Neuronal stem cell (in vitro differentiated cells): ENCODE measurements at regions not wholly inside any gene's neighbourhood (a gene's known extent, or its start where the extent isn't known, plus 50 kb on each side); places are given as distances from the start of the nearest gene placed in this dataset.

ENCODE experiments used
- DNase-seq: peaks from one replicate; pipeline ENCODE4 v3.0.0-alpha.2; 2013; ENCODE audit warnings: low spot score
- H2AFZ ChIP-seq: one replicate; pipeline ENCODE4 v1.6.1; 2013; ENCODE audit warnings: mild to moderate bottlenecking, low read length, inconsistent platforms
- H2AK5ac ChIP-seq: 2 replicates; pipeline ENCODE4 v1.6.1; 2013; ENCODE audit warnings: low read depth, mild to moderate bottlenecking, inconsistent platforms, low read length, moderate library complexity, mixed read lengths
- H2BK120ac ChIP-seq: 2 replicates; pipeline ENCODE4 v1.6.1; 2013; ENCODE audit warnings: low read depth, mild to moderate bottlenecking, inconsistent platforms, low read length, moderate library complexity, mixed read lengths
- H2BK12ac ChIP-seq: one replicate; pipeline ENCODE4 v1.6.1; 2013; ENCODE audit warnings: low read length, inconsistent platforms
- H2BK15ac ChIP-seq: 2 replicates; pipeline ENCODE4 v1.6.1; 2013; ENCODE audit warnings: mild to moderate bottlenecking, low read length, inconsistent platforms, mixed read lengths
- H2BK5ac ChIP-seq: one replicate; pipeline ENCODE4 v1.6.1; 2013; ENCODE audit warnings: inconsistent platforms, mild to moderate bottlenecking, low read length, moderate library complexity
- H3K14ac ChIP-seq: one replicate; pipeline ENCODE4 v1.6.1; 2013; ENCODE audit warnings: low read length, inconsistent platforms
- H3K18ac ChIP-seq: 2 replicates; pipeline ENCODE4 v1.6.1; 2013; ENCODE audit warnings: low read length, inconsistent platforms
- H3K23ac ChIP-seq: 2 replicates; pipeline ENCODE4 v1.6.1; 2013; ENCODE audit warnings: low read depth, mild to moderate bottlenecking, mixed read lengths, low read length, inconsistent platforms; ENCODE audit not compliant: poor library complexity
- H3K27ac ChIP-seq: replicated peaks from 3 replicates; pipeline ENCODE4 v1.5.1; 2013; ENCODE audit warnings: low read length, inconsistent platforms
- H3K27me3 ChIP-seq, 3 experiments: 2 replicates each; pipeline ENCODE4 v1.6.1; 2013; ENCODE audit warnings: low read length in 3 of 3, mild to moderate bottlenecking in 2 of 3, inconsistent platforms in 1 of 3, low read depth in 1 of 3, mixed read lengths in 1 of 3, moderate library complexity in 1 of 3; ENCODE audit not compliant: control insufficient read depth in 3 of 3, insufficient read depth in 3 of 3
- H3K36me3 ChIP-seq, 2 donors: replicated peaks in 1 of 2; 2 replicates each; pipeline ENCODE4 v1.6.1; 2013; ENCODE audit warnings: low read length in 2 of 2; ENCODE audit not compliant: control insufficient read depth in 2 of 2, insufficient read depth in 2 of 2
- H3K4ac ChIP-seq: 2 replicates; pipeline ENCODE4 v1.6.1; 2013; ENCODE audit warnings: inconsistent platforms, mild to moderate bottlenecking, low read length, moderate library complexity
- H3K4me1 ChIP-seq, 2 donors: 1 replicate in 1 of 2; 2 replicates in 1 of 2; pipeline ENCODE4 v1.6.1; 2013; ENCODE audit warnings: low read length in 2 of 2, low read depth in 1 of 2; ENCODE audit not compliant: control insufficient read depth in 2 of 2, insufficient read depth in 1 of 2
- H3K4me2 ChIP-seq: one replicate; pipeline ENCODE4 v1.6.1; 2013; ENCODE audit warnings: mild to moderate bottlenecking, low read length, inconsistent platforms; ENCODE audit not compliant: insufficient read depth, poor library complexity, severe bottlenecking
- H3K4me3 ChIP-seq, 2 donors: 2 replicates each; pipeline ENCODE4 v1.5.1; 2013; ENCODE audit warnings: low read length in 2 of 2, mild to moderate bottlenecking in 2 of 2, inconsistent platforms in 1 of 2, moderate library complexity in 1 of 2
- H3K79me1 ChIP-seq: one replicate; pipeline ENCODE4 v1.6.1; 2013; ENCODE audit warnings: low read depth, mild to moderate bottlenecking, inconsistent platforms, low read length, moderate library complexity
- H3K9ac ChIP-seq: one replicate; pipeline ENCODE4 v1.6.1; 2013; ENCODE audit warnings: mild to moderate bottlenecking, low read depth, low read length, inconsistent platforms; ENCODE audit not compliant: poor library complexity
- H3K9me3 ChIP-seq, 2 donors: replicated peaks in 1 of 2; 2 replicates each; pipeline versions ENCODE3 to v1.6.1; 2013; ENCODE audit warnings: low read length in 2 of 2, mild to moderate bottlenecking in 2 of 2, inconsistent platforms in 1 of 2, low read depth in 1 of 2, mixed read lengths in 1 of 2, moderate library complexity in 1 of 2; ENCODE audit not compliant: control insufficient read depth in 2 of 2, insufficient read depth in 1 of 2
- H4K8ac ChIP-seq: one replicate; pipeline ENCODE4 v1.6.1; 2013; ENCODE audit warnings: low read depth, mild to moderate bottlenecking, inconsistent platforms, low read length, moderate library complexity
- H4K91ac ChIP-seq: one replicate; pipeline ENCODE4 v1.6.1; 2013; ENCODE audit warnings: low read length, low read depth, mild to moderate bottlenecking, inconsistent platforms; ENCODE audit not compliant: poor library complexity
- WGBS, 2 donors: extraction: QIAGEN DNeasy Blood & Tissue Kit; methylation state at CpG; one replicate each; pipeline ENCODE4 v1.1.7; 2013; ENCODE audit warnings: missing lambda C conversion rate in 2 of 2, mixed read lengths in 1 of 2; ENCODE audit not compliant: insufficient read length in 2 of 2, insufficient replicate concordance in 1 of 2; ENCODE audit errors: extremely low coverage in 2 of 2; 5-methylcytosine and 5-hydroxymethylcytosine counted together

- Histone ChIP-seq H2BK12ac (no peak overlapping the region), H3K4me1 (no peaks in the 10 kb centered on the region), H3K9ac (no peak overlapping the region), H2AK5ac (no peak overlapping the region), H2BK120ac (no peak overlapping the region), H3K36me3 (no peaks in the 10 kb centered on the region), H4K8ac (no peak overlapping the region), H2BK15ac (no peak overlapping the region), H3K4me3 (no peak overlapping the region), H3K27ac (no peak overlapping the region), H2AFZ (no peak overlapping the region), H3K4ac (no peak overlapping the region), H3K14ac (no peak overlapping the region), H3K23ac (no peak overlapping the region), H2BK5ac (no peak overlapping the region), H4K91ac (no peak overlapping the region), H3K79me1 (no peaks in the 10 kb centered on the region), H3K4me2 (no peak overlapping the region), H3K18ac (no peak overlapping the region), H3K9me3 (no peaks in the 10 kb centered on the region), H3K27me3 (no peaks in the 10 kb centered on the region)
- WGBS, 2 donors: no CpG with 5 or more reads among the region's 1 CpG
- no peak for DNase-seq
These were observed 655.2 kb upstream of the RIOK2 start for GRCh38 chr5:97838214-97838613.

GRCh38 chr5:97839341-97840086 is 656.5 kb upstream of the RIOK2 start:
- no peak overlapping the region for H3K4me2 ChIP-seq
- no peak overlapping the region for H2BK15ac ChIP-seq
- H4K91ac ChIP-seq: no peak overlapping the region
- H3K36me3 ChIP-seq: no peaks in the 10 kb centered on the region
- no peak overlapping the region for H3K27ac ChIP-seq
- H2BK120ac ChIP-seq: no peak overlapping the region
- DNase-seq: no peak
- H2AK5ac ChIP-seq: no peak overlapping the region
- WGBS, 2 donors: no CpG with 5 or more reads among the region's 2 CpGs
- H2BK12ac ChIP-seq: no peak overlapping the region
- H2BK5ac ChIP-seq: no peak overlapping the region
- no peak overlapping the region for H3K9ac ChIP-seq
- no peaks in the 10 kb centered on the region for H3K27me3 ChIP-seq
- no peak overlapping the region for H3K18ac ChIP-seq
- H3K4me1 ChIP-seq: no peaks in the 10 kb centered on the region
- H4K8ac ChIP-seq: no peak overlapping the region
- H3K14ac ChIP-seq: no peak overlapping the region
- no peak overlapping the region for H2AFZ ChIP-seq
- no peak overlapping the region for H3K23ac ChIP-seq
- no peak overlapping the region for H3K4me3 ChIP-seq
- H3K4ac ChIP-seq: no peak overlapping the region
- H3K79me1 ChIP-seq: no peaks in the 10 kb centered on the region
- H3K9me3 ChIP-seq: no peaks in the 10 kb centered on the region

GRCh38 chr5:97840643-97841042 is 657.6 kb upstream of the RIOK2 start:
- Histone ChIP-seq H2AFZ (no peak overlapping the region), H3K4me2 (no peak overlapping the region), H2BK15ac (no peak overlapping the region), H3K27me3 (no peaks in the 10 kb centered on the region), H3K79me1 (no peaks in the 10 kb centered on the region), H3K23ac (no peak overlapping the region), H3K4me1 (no peaks in the 10 kb centered on the region), H3K9me3 (no peaks in the 10 kb centered on the region), H2BK12ac (no peak overlapping the region), H4K91ac (no peak overlapping the region), H3K36me3 (no peaks in the 10 kb centered on the region), H3K4me3 (no peak overlapping the region), H3K27ac (no peak overlapping the region), H2BK120ac (no peak overlapping the region), H2AK5ac (no peak overlapping the region), H3K14ac (no peak overlapping the region), H3K18ac (no peak overlapping the region), H2BK5ac (no peak overlapping the region), H4K8ac (no peak overlapping the region), H3K9ac (no peak overlapping the region), H3K4ac (no peak overlapping the region)
- no CpG with 5 or more reads among the region's 3 CpGs for WGBS, 2 donors
- no peak for DNase-seq

- Histone ChIP-seq H3K27ac (no peak overlapping the region), H2AFZ (peak overlapping the region; percentile 54), H3K4me2 (no peak overlapping the region), H2AK5ac (no peak overlapping the region), H3K27me3 (no peaks in the 10 kb centered on the region), H2BK12ac (no peak overlapping the region), H2BK120ac (no peak overlapping the region), H3K4me3 (no peak overlapping the region), H3K79me1 (no peaks in the 10 kb centered on the region), H3K14ac (no peak overlapping the region), H3K9ac (no peak overlapping the region), H2BK5ac (no peak overlapping the region), H4K91ac (no peak overlapping the region), H3K23ac (no peak overlapping the region), H2BK15ac (no peak overlapping the region), H3K9me3 (no peaks in the 10 kb centered on the region), H3K4me1 (no peaks in the 10 kb centered on the region), H3K18ac (no peak overlapping the region), H3K36me3 (no peaks in the 10 kb centered on the region), H3K4ac (no peak overlapping the region), H4K8ac (no peak overlapping the region)
- no CpG with 5 or more reads among the region's 1 CpG for WGBS, 2 donors
- DNase-seq: no peak
These were observed 659.6 kb upstream of the RIOK2 start for GRCh38 chr5:97842687-97843086.
